ENCODE measurements at regions not wholly inside any gene's neighbourhood (a gene's known extent, or its start where the extent isn't known, plus 50 kb on each side); places are given as distances from the start of the nearest gene placed in this dataset.

DNA sequence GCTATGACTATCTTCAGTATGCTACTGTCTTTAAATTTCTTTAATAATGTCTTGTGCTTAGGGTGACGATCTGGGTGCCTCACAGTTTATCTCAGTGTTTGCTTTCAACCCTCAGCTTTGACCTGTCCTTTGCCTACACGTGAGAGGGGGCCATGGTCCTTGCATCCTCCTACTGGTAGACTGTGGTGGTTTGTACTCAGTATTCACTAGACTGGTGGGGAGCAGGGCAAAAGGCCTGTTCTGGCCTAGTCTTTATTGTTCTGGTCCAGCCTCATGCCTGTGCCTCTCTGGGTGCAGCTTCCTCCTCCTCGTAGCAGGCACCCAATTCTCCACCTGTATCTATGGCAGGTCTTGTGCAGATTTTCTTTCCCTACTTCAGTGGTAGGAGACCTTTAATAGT, 354.9 kb downstream of the CD109 start:
- no peak overlapping the region for H3K4me3 ChIP-seq
- no peak for DNase-seq
- H3K36me3 ChIP-seq = no peaks in the 10 kb centered on the region
- intact Hi-C loops (cut with DNase I) = no loop called here
- H3K27me3 ChIP-seq (ENCODE audit: low read depth) = no peaks in the 10 kb centered on the region
- no peaks in the 10 kb centered on the region for H3K9me3 ChIP-seq
- no peak for ATAC-seq
- TF ChIP-seq, protein P1, sequence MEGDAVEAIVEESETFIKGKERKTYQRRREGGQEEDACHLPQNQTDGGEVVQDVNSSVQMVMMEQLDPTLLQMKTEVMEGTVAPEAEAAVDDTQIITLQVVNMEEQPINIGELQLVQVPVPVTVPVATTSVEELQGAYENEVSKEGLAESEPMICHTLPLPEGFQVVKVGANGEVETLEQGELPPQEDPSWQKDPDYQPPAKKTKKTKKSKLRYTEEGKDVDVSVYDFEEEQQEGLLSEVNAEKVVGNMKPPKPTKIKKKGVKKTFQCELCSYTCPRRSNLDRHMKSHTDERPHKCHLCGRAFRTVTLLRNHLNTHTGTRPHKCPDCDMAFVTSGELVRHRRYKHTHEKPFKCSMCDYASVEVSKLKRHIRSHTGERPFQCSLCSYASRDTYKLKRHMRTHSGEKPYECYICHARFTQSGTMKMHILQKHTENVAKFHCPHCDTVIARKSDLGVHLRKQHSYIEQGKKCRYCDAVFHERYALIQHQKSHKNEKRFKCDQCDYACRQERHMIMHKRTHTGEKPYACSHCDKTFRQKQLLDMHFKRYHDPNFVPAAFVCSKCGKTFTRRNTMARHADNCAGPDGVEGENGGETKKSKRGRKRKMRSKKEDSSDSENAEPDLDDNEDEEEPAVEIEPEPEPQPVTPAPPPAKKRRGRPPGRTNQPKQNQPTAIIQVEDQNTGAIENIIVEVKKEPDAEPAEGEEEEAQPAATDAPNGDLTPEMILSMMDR (IDR thresholded peaks at IDR 0.05) = no peak
- no peaks in the 10 kb centered on the region for H3K4me1 ChIP-seq
- no peak overlapping the region for H3K27ac ChIP-seq

DNA sequence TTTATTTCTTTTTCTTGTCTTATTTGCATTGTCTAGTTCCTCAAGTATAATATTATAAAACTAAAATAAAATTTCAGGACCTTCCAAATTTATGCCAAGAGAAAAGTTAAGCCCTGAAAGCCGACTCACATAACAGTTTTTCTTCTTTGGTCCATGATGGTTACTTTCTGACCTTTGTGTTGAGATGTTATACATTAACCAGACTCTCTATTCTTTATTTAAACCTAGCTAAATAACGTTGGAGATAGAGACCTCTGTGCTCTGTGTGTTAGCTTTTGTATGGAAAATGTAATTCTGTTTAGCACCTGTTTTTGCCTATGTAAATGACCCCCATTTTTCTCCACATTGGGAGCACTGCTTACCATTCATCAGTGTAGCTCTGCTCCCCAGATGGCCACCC, 352.4 kb downstream of the CD109 start:
- no peaks in the 10 kb centered on the region for H3K4me1 ChIP-seq
- H3K27me3 ChIP-seq (ENCODE audit: low read depth) = no peaks in the 10 kb centered on the region
- ATAC-seq = no peak
- TF ChIP-seq, protein P1 (IDR thresholded peaks at IDR 0.05) = no peak
- H3K9me3 ChIP-seq = no peaks in the 10 kb centered on the region
- no peak overlapping the region for H3K27ac ChIP-seq
- DNase-seq = no peak
- H3K4me3 ChIP-seq = no peak overlapping the region
- no peaks in the 10 kb centered on the region for H3K36me3 ChIP-seq
- intact Hi-C loops (cut with DNase I) = no loop called here

DNA sequence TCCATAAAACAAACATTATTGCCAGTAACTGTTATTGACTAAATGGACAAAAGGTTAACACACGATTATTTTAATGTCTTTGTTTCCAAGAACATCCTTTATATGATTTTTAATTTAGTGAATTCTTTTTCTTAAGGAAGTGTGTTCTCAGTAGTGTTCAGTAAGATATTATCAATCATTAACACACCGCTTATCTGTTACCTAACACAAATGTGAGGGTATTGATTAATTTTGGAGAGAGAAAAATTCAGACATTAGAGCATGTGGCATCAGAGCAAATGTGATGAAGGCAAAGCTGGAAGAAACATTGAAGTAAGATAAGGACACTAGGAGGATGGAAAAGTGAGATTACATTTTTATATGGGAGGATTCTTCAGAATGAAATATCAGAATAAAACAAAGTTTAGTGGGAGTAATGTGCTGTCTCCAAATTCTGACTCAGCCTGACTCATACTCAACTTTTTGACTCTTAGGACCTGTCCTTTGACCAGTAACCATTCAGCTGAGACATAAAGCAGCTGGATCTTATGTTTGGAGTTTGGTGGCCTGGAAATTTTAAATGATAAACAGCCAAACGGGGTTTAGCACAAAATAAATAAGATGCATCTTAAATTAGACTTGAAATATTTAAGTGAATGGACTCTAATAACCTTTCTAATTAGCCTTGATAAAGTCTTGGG, 348.6 kb downstream of the CD109 start:
- ATAC-seq = no peak
- H3K36me3 ChIP-seq = no peaks in the 10 kb centered on the region
- TF ChIP-seq, protein P1 (IDR thresholded peaks at IDR 0.05) = no peak
- no peak for DNase-seq
- no peak overlapping the region for H3K27ac ChIP-seq
- H3K9me3 ChIP-seq = no peaks in the 10 kb centered on the region
- H3K4me3 ChIP-seq = no peak overlapping the region
- intact Hi-C loops (cut with DNase I) = no loop called here
- no peaks in the 10 kb centered on the region for H3K27me3 ChIP-seq (ENCODE audit: low read depth)
- H3K4me1 ChIP-seq = no peaks in the 10 kb centered on the region

DNA sequence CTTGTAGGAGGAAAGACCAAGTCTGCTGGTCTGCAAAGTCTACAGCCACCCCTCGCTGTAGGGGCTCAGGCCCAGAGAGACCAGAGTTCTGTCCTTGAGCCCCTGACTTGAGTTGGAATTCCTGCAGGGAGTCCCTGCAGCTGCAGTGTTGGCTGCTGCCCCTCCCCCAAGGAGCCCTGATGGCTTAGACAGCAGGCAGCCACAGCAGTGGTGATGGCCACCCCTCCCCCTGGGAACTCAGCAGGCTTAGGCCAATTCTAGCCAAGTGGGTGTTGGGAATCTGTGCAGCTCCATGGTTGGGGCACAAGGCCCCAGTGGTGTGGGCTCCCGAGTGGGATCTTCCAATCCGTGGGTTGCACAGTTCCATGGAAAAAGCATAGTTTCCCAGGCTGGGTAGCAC, 345.4 kb downstream of the CD109 start:
- H3K4me1 ChIP-seq = no peaks in the 10 kb centered on the region
- ATAC-seq = no peak
- H3K36me3 ChIP-seq = no peaks in the 10 kb centered on the region
- no peak overlapping the region for H3K4me3 ChIP-seq
- TF ChIP-seq, protein P1 (IDR thresholded peaks at IDR 0.05) = no peak
- H3K9me3 ChIP-seq = no peaks in the 10 kb centered on the region
- intact Hi-C loops (cut with DNase I) = no loop called here
- H3K27me3 ChIP-seq (ENCODE audit: low read depth) = no peaks in the 10 kb centered on the region
- H3K27ac ChIP-seq = no peak overlapping the region
- DNase-seq = no peak

DNA sequence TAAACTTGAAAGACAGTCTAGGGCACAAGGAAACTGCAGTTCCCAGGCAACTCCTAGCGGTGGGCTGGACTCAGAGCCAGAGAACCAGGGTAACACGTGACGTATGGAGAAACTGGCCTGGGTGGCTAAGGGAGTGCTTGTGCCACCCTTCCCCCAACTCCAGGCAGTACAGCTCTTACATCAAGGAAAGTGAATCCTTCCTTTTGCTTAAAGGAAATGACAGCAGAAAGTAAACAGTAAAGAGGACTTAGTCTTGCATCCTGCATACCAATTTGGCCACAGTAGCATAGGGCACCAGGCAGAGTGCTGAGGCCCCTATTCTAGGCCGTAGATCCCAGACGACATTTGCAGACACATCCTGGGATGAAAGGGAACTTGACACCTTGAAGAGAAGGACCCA, 322.8 kb downstream of the CD109 start:
- no peak for DNase-seq
- H3K4me1 ChIP-seq = no peaks in the 10 kb centered on the region

More for the DNA sequence above, 322.8 kb downstream of the CD109 start:
- Histone ChIP-seq H3K9me3 (no peaks in the 10 kb centered on the region), H3K36me3 (no peaks in the 10 kb centered on the region), H3K27me3 (ENCODE audit: low read depth) (no peaks in the 10 kb centered on the region), H3K27ac (no peak overlapping the region), H3K4me3 (no peak overlapping the region)
- ATAC-seq = no peak
- TF ChIP-seq, protein P1 (IDR thresholded peaks at IDR 0.05) = no peak
- intact Hi-C loops (cut with DNase I) = no loop called here
